ENCODE measurements at regions not wholly inside any gene's neighbourhood (a gene's known extent, or its start where the extent isn't known, plus 50 kb on each side); places are given as distances from the start of the nearest gene placed in this dataset.

DNA sequence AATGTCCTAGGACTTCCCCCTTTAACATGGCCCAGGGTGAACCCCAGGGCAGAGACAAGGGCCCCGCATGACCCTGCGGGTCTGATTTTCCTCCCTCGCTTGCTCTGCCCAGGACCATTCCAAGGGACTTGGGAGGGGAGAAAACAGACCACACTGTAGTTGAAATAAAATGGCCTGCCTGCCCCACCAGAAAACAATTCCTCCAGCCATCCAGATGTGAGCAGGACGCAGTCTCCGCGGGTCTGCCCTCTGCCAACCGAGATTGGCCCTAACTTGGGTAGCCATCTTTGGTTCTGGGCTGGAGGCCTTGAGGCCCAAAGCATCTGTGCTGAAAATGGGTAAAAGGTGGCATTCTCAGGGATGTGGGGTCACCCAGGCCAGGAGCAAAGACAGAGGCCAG, 75.5 kb downstream of the RFLNA start:
- DNase-seq (ENCODE audit: insufficient read length, low spot score) (no peak), FAIRE-seq (no peak)
- TF ChIP-seq PAX5 (IDR thresholded peaks at IDR 0.05; ENCODE audit: insufficient read depth, low read length, severe bottlenecking) (no peak), POLR2A (IDR thresholded peaks at IDR 0.05; ENCODE audit: low read depth, low read length) (no peak), TAF1 (IDR thresholded peaks at IDR 0.05; ENCODE audit: low read depth, low read length) (no peak), SPI1 (IDR thresholded peaks at IDR 0.05; ENCODE audit: low read depth, low read length) (no peak), POLR2AphosphoS5 (IDR thresholded peaks at IDR 0.05; ENCODE audit: low read depth, low read length) (no peak), POU2F2 (IDR thresholded peaks at IDR 0.05; ENCODE audit: low read depth, low read length) (no peak)

DNA sequence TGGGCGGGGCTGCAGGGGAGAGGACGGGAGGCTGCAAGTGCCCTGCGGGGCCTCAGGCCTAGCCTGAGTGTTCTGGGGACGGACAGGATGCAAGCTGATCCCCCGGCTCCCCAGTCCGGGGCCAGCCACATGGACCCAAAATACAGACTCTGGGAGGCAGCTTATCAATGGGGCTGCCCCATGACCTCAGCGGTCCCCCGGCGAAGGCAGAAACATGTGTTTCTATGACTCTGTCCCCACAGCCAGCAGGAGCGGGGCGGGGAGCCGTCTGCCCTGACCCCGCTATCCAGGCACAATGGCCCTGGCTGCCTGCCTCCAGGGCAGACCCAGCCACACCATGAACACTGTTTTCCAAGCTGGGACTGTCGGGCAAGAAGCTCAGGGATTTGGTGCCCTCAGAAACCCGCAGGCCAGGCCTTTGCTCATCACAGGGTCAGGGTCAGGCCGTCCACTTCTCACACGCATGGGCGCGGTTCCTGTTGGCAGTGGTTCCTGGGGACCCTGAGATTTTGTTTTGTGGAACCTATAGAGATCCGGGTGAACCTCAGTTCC, 75.0 kb downstream of the RFLNA start:
- FAIRE-seq (no peak), DNase-seq (ENCODE audit: insufficient read length, low spot score) (no peak)
- TF ChIP-seq POLR2AphosphoS5 (IDR thresholded peaks at IDR 0.05; ENCODE audit: low read depth, low read length) (no peak), POLR2A (IDR thresholded peaks at IDR 0.05; ENCODE audit: low read depth, low read length) (no peak), TAF1 (IDR thresholded peaks at IDR 0.05; ENCODE audit: low read depth, low read length) (no peak), POU2F2 (IDR thresholded peaks at IDR 0.05; ENCODE audit: low read depth, low read length) (no peak), PAX5 (IDR thresholded peaks at IDR 0.05; ENCODE audit: insufficient read depth, low read length, severe bottlenecking) (no peak), SPI1 (IDR thresholded peaks at IDR 0.05; ENCODE audit: low read depth, low read length) (no peak)

DNA sequence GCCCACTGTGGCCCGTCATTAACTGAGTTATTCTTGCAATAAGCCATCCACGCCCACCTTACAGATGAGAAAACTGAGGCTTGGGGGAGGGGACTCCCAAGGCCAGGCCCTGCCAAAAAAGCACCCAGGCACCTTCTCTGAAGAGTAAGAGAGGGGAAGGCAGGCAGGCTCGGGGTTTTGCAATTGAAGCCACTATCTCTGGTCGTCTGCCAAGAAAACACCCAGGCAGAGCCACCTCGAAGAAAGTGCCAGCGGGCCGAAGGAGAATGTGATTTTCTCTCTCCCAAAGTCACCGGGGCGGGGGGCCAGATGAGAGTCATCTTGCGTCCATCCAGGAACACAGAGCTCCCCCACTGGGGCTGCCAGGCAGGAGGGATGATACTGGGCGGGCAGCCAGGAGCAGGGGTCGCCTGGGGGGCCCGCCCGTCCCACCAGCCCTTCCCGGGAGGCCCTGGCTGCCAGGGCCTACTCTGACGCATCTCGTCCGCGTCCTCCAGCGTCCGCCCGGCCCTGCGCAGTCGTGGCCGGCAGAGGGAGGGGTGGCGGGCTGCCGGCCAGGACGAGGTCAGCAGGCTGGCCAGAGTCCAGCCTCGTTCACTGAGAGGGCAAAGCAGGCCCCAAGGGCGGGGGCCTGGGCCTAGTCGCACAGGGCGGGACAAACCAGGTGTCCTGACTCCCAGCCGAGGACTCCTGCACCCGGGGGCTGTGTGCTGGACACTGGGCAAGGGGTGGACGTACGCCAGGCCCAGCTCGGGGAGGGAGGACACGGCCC, 74.3 kb downstream of the RFLNA start:
- no peak for DNase-seq (ENCODE audit: insufficient read length, low spot score)
- FAIRE-seq: no peak
- TF ChIP-seq TAF1 (IDR thresholded peaks at IDR 0.05; ENCODE audit: low read depth, low read length): no peak
- no peak for TF ChIP-seq PAX5 (IDR thresholded peaks at IDR 0.05; ENCODE audit: insufficient read depth, low read length, severe bottlenecking)
- no peak for TF ChIP-seq POLR2AphosphoS5 (IDR thresholded peaks at IDR 0.05; ENCODE audit: low read depth, low read length)
- no peak for TF ChIP-seq POU2F2 (IDR thresholded peaks at IDR 0.05; ENCODE audit: low read depth, low read length)
- no peak for TF ChIP-seq POLR2A (IDR thresholded peaks at IDR 0.05; ENCODE audit: low read depth, low read length)
- no peak for TF ChIP-seq SPI1 (IDR thresholded peaks at IDR 0.05; ENCODE audit: low read depth, low read length)

DNA sequence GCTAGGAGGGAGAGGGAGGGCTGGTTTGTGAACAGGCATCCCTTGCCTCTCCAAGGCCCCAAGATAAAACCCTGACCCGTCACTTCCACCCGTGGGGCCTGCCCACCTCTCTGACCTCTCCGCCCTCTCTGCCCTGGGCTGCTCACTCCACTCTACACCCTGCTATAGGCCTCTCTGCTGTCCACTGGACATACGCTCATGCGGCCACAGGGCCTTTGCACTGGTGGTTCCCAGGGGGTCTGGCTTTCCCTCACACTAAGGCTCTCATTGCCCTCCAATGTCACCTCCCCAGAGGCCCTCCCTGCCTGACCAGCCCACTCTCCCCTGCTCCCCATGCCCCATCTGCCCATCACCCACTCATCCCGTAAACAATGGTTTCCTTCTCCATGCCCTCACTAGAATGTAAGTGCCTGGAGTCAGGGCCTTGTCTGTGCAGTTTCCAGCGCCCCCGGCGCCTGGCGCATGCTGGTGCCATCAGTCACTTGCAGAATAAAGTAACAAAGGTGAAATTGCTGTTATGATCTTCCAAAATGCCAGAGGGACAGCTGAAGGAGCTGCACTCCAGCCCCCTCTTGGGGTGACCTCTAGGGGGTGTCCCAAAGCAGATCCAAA, 73.6 kb downstream of the RFLNA start:
- DNase-seq (ENCODE audit: insufficient read length, low spot score) (no peak), FAIRE-seq (no peak)
- no peak for TF ChIP-seq POU2F2 (IDR thresholded peaks at IDR 0.05; ENCODE audit: low read depth, low read length)

DNA sequence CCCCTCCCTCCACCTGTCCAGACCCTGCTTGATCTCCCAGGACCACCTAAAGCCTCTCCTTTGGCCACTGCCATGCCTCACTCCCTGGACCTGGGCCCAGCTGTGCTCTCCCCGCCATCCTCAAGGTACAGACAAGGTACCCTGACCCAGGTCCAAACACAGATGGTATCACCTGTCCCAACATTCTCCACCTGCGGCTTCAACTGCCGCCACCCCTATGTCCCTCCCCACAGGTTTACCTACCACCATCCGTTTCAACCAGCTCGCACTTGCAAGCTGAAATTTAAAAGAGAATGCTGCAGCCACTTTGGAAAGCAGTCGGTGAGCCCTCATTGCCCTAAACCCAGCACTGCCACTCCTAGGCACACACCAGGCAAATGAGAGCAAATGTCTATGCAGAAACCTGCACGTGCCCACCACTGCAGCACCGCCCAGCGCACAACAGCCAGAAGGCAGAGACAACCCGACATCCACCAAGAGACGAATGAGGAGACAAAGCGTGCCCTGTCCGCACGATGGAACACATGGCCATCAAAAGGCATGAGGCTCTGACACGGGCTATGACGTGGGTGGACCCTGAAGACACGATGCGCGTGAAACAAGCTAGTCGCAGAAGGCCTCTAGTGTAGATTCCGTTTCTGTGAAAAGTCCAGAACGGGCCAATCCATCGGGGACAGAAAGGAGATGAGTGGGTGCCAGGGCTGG, 71.0 kb downstream of the RFLNA start:
- TF ChIP-seq POLR2AphosphoS5 (IDR thresholded peaks at IDR 0.05; ENCODE audit: low read depth, low read length): no peak
- TF ChIP-seq POLR2A (IDR thresholded peaks at IDR 0.05; ENCODE audit: low read depth, low read length): no peak
- TF ChIP-seq PAX5 (IDR thresholded peaks at IDR 0.05; ENCODE audit: insufficient read depth, low read length, severe bottlenecking): no peak
- no peak for TF ChIP-seq POU2F2 (IDR thresholded peaks at IDR 0.05; ENCODE audit: low read depth, low read length)
- TF ChIP-seq SPI1 (IDR thresholded peaks at IDR 0.05; ENCODE audit: low read depth, low read length): no peak
- no peak for TF ChIP-seq TAF1 (IDR thresholded peaks at IDR 0.05; ENCODE audit: low read depth, low read length)
- FAIRE-seq: no peak

More for the DNA sequence above, 71.0 kb downstream of the RFLNA start:
- no peak for DNase-seq (ENCODE audit: insufficient read length, low spot score)

Data from GM12891 (cell line).